Ramos (cell line): ENCODE measurements at regions not wholly inside any gene's neighbourhood (a gene's known extent, or its start where the extent isn't known, plus 50 kb on each side); places are given as distances from the start of the nearest gene placed in this dataset.

ENCODE experiments used
- in situ Hi-C: fragments of 300-500 bp; cut with MboI; formaldehyde crosslinking; loops from one replicate; pipeline ENCODE4 v1.14.3; 2022; ENCODE audit warnings: low sequenced_read_pairs; ENCODE audit not compliant: unreplicated experiment

- in situ Hi-C loops: no loop called here
Measured at GRCh38 chr6:12221856-12222255, 68.3 kb upstream of the EDN1 start.

- in situ Hi-C loops: no loop called here
Measured at GRCh38 chr6:12222405-12223366, 67.5 kb upstream of the EDN1 start.

GRCh38 chr6:12223383-12223782 lies 66.8 kb upstream of the EDN1 start:
- in situ Hi-C loops: no loop called here

- in situ Hi-C loops: no loop called here
Measured at GRCh38 chr6:12224251-12224650, 65.9 kb upstream of the EDN1 start.

- in situ Hi-C loops: no loop called here
Measured at GRCh38 chr6:12228447-12229146, 61.6 kb upstream of the EDN1 start.

- in situ Hi-C loops: no loop called here
Measured at GRCh38 chr6:12229332-12229731, 60.8 kb upstream of the EDN1 start.

GRCh38 chr6:12230523-12230922 lies 59.6 kb upstream of the EDN1 start:
- in situ Hi-C loops: loop anchor here (10.0 kb wide), 1 partner anchor 576 kb away; no protein-coding TSS in a partner anchor

GRCh38 chr6:12232339-12232738 lies 57.8 kb upstream of the EDN1 start:
- in situ Hi-C loops: loop anchor here (10.0 kb wide), 1 partner anchor 578 kb away; no protein-coding TSS in a partner anchor

GRCh38 chr6:12232821-12233220 lies 57.3 kb upstream of the EDN1 start:
- in situ Hi-C loops: loop anchor here (10.0 kb wide), 1 partner anchor 578 kb away; no protein-coding TSS in a partner anchor

- in situ Hi-C loops: loop anchor here (10.0 kb wide), 1 partner anchor 579 kb away; no protein-coding TSS in a partner anchor
Measured at GRCh38 chr6:12233693-12234571, 56.2 kb upstream of the EDN1 start.

GRCh38 chr6:12235341-12235740 lies 54.8 kb upstream of the EDN1 start:
- in situ Hi-C loops: loop anchor here (10.0 kb wide), 1 partner anchor 581 kb away; no protein-coding TSS in a partner anchor

- in situ Hi-C loops: loop anchor here (10.0 kb wide), 1 partner anchor 583 kb away; no protein-coding TSS in a partner anchor
Measured at GRCh38 chr6:12238219-12238618, 51.9 kb upstream of the EDN1 start.
